ENCODE measurements at regions not wholly inside any gene's neighbourhood (a gene's known extent, or its start where the extent isn't known, plus 50 kb on each side); places are given as distances from the start of the nearest gene placed in this dataset.

DNA sequence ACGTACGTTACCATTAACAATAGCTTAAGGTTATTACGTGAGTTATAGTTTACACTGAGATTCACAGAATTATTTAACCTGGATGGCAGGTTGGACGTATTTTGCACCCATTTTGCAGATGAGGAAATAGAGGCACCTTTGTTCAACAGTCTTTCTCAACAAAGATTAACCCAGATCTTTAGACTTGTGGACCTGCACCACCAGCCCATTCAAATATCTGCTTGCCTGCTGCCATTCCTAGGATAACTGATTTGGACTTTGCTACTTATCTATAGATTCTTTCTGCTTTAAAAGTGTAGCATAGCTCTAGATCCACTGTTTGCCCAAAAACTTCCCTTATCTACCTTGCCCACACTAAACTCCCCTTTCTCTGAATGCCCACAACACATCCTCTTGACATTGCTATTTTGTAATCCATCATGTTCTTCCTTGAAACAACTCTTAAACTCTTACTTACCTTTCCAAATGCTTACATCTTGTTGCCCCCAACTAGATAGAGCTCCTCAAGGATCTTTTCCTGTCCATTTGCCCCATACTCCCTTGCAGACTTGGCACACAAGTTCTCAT is 56.4 kb upstream of the TNFAIP3 start:
- in situ Hi-C loops (cut with MboI; ENCODE audit: low sequenced_read_pairs) (no loop called here), intact Hi-C loops (cut with micrococcal nuclease) (no loop called here), dilution Hi-C loops (cut with HindIII; ENCODE audit: low sequenced_read_pairs, unreplicated experiment) (no loop called here)
- H4K20me1 ChIP-seq (ENCODE audit: insufficient read depth, low read length): no peaks in the 10 kb centered on the region
- WGBS, 2 experiments (ENCODE audit: extremely low coverage in 2 of 2, insufficient read length in 1 of 2): no CpG with 5 or more reads among the region's 4 CpGs
- no peaks in the 10 kb centered on the region for H3K79me1 ChIP-seq (ENCODE audit: low read depth in 1 of 2, low read length in 2 of 2)
- H3K4me1 ChIP-seq (ENCODE audit: control insufficient read depth, insufficient read depth, low read length): peaks cover 8% of the 10 kb centered on the region; the same call in 1 of the 2 replicates
- H2AK9ac ChIP-seq (replicated peaks; ENCODE audit: low read depth, low read length, poor library complexity): no peak overlapping the region
- H3K9ac ChIP-seq (ENCODE audit: low read depth, low read length): no peak overlapping the region
- no peak overlapping the region for H3K56ac ChIP-seq (ENCODE audit: extremely low read depth, insufficient read depth, low read length)
- peaks cover 6% of the 10 kb centered on the region for H3K9me1 ChIP-seq (ENCODE audit: insufficient read depth, low read length)
- no peaks in the 10 kb centered on the region for H3K27me3 ChIP-seq (ENCODE audit: control insufficient read depth, insufficient read depth, low read length)
- H2AFZ ChIP-seq (replicated peaks; ENCODE audit: low read length, poor library complexity): no peak overlapping the region
- peak overlapping the region; percentile 31; the same call in 1 of the 2 replicates for H2BK120ac ChIP-seq (ENCODE audit: low read depth, low read length)
- DNase-seq (no peak), ATAC-seq (ENCODE audit: low read depth) (no peak)
- H2BK5ac ChIP-seq (ENCODE audit: low read depth, low read length, poor library complexity, severe bottlenecking): peak overlapping the region; percentile 75
- peak overlapping the region; percentile 7 to 71; a peak in 3 of 4 replicates for H4K8ac ChIP-seq (ENCODE audit: low read depth in 2 of 2, low read length in 2 of 2)
- no peaks in the 10 kb centered on the region for H3K36me3 ChIP-seq (ENCODE audit: control insufficient read depth, insufficient read depth, low read length)
- H4K5ac ChIP-seq (ENCODE audit: low read depth, low read length): peak overlapping the region; percentile 18; the same call in 1 of the 2 replicates
- TF ChIP-seq NFE2L2 (IDR thresholded peaks at IDR 0.05; ENCODE audit: low read depth, low read length) (no peak), BHLHE40 (IDR thresholded peaks at IDR 0.05; ENCODE audit: low read depth, low read length) (no peak), RCOR1 (IDR thresholded peaks at IDR 0.05; ENCODE audit: insufficient replicate concordance, low read length) (no peak), MXI1 (IDR thresholded peaks at IDR 0.05; ENCODE audit: borderline replicate concordance, low read depth, low read length) (no peak), RFX5 (IDR thresholded peaks at IDR 0.05; ENCODE audit: low read depth, low read length) (no peak), SMC3 (IDR thresholded peaks at IDR 0.05; ENCODE audit: low read depth, low read length) (no peak), POLR2A (IDR thresholded peaks at IDR 0.05; ENCODE audit: low read depth, low read length) (no peak), FOS (IDR thresholded peaks at IDR 0.05; ENCODE audit: low read depth, low read length) (no peak), MAFK (IDR thresholded peaks at IDR 0.05; ENCODE audit: low read depth, low read length) (no peak), CEBPB (IDR thresholded peaks at IDR 0.05; ENCODE audit: low read depth, low read length) (no peak), MAZ (IDR thresholded peaks at IDR 0.05; ENCODE audit: borderline replicate concordance, low read depth, low read length) (no peak), CHD1 (IDR thresholded peaks at IDR 0.05; ENCODE audit: low read depth, low read length) (no peak), RAD21 (IDR thresholded peaks at IDR 0.05; ENCODE audit: low read length) (no peak)
- TF ChIP-seq, protein P1, sequence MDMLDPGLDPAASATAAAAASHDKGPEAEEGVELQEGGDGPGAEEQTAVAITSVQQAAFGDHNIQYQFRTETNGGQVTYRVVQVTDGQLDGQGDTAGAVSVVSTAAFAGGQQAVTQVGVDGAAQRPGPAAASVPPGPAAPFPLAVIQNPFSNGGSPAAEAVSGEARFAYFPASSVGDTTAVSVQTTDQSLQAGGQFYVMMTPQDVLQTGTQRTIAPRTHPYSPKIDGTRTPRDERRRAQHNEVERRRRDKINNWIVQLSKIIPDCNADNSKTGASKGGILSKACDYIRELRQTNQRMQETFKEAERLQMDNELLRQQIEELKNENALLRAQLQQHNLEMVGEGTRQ (IDR thresholded peaks at IDR 0.05; ENCODE audit: low read depth, low read length): no peak
- TF ChIP-seq, protein P2, sequence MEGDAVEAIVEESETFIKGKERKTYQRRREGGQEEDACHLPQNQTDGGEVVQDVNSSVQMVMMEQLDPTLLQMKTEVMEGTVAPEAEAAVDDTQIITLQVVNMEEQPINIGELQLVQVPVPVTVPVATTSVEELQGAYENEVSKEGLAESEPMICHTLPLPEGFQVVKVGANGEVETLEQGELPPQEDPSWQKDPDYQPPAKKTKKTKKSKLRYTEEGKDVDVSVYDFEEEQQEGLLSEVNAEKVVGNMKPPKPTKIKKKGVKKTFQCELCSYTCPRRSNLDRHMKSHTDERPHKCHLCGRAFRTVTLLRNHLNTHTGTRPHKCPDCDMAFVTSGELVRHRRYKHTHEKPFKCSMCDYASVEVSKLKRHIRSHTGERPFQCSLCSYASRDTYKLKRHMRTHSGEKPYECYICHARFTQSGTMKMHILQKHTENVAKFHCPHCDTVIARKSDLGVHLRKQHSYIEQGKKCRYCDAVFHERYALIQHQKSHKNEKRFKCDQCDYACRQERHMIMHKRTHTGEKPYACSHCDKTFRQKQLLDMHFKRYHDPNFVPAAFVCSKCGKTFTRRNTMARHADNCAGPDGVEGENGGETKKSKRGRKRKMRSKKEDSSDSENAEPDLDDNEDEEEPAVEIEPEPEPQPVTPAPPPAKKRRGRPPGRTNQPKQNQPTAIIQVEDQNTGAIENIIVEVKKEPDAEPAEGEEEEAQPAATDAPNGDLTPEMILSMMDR (conservative IDR thresholded peaks at IDR 0.05; ENCODE audit: low read depth, low read length): no peak
- TF ChIP-seq, protein P3, sequence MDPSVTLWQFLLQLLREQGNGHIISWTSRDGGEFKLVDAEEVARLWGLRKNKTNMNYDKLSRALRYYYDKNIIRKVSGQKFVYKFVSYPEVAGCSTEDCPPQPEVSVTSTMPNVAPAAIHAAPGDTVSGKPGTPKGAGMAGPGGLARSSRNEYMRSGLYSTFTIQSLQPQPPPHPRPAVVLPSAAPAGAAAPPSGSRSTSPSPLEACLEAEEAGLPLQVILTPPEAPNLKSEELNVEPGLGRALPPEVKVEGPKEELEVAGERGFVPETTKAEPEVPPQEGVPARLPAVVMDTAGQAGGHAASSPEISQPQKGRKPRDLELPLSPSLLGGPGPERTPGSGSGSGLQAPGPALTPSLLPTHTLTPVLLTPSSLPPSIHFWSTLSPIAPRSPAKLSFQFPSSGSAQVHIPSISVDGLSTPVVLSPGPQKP (IDR thresholded peaks at IDR 0.05; ENCODE audit: borderline replicate concordance, low read depth, low read length): no peak
- H2AK5ac ChIP-seq (ENCODE audit: low read depth, low read length): peak overlapping the region; percentile 22; the same call in 1 of the 2 replicates
- H3K14ac ChIP-seq (replicated peaks; ENCODE audit: low read depth, low read length): peak overlapping the region; percentile 17
- no peak overlapping the region for H3K27ac ChIP-seq (ENCODE audit: insufficient read depth, low read length)
- no peak overlapping the region for H3K4me3 ChIP-seq (ENCODE audit: insufficient read depth, low read depth, low read length)
- CTCF ChIA-PET: interaction anchor here (1.3 kb wide), 1 partner anchor 134 kb away, joined by 3 read pairs; no protein-coding TSS in a partner anchor
- peak overlapping the region; percentile 2; the same call in 1 of the 2 replicates for H3K4ac ChIP-seq (ENCODE audit: low read depth, low read length)
- no TSS peak for BruUV-seq (replicated peaks)
- no peaks in the 10 kb centered on the region for H3K9me3 ChIP-seq (ENCODE audit: control insufficient read depth, insufficient read depth, low read length)
- H2BK15ac ChIP-seq (ENCODE audit: low read depth, low read length): peak overlapping the region; percentile 72; the same call in 1 of the 3 replicates
- H3K18ac ChIP-seq (ENCODE audit: low read depth, low read length): peak overlapping the region; percentile 52; the same call in 1 of the 2 replicates
- no peak overlapping the region for H3K4me2 ChIP-seq (ENCODE audit: low read depth, low read length)
- peak overlapping the region; percentile 39; the same call in 1 of the 2 replicates for H4K91ac ChIP-seq (ENCODE audit: insufficient read depth, low read depth, low read length)
- H2BK20ac ChIP-seq (ENCODE audit: low read depth, low read length): peak overlapping the region; percentile 30; the same call in 1 of the 2 replicates
- POLR2A ChIA-PET (ENCODE audit: unreplicated experiment): interaction anchor here (0.5 kb wide), 1 partner anchor 63 kb away, joined by 3 read pairs; no protein-coding TSS in a partner anchor
- no peak overlapping the region for H3K23ac ChIP-seq (ENCODE audit: low read depth, low read length)
